ENCODE measurements at regions not wholly inside any gene's neighbourhood (a gene's known extent, or its start where the extent isn't known, plus 50 kb on each side); places are given as distances from the start of the nearest gene placed in this dataset.

- ATAC-seq (replicated peaks): no peak
- H3K36me3 Mint-ChIP-seq (ENCODE audit: low read depth): no peaks in the 10 kb centered on the region
- H3K4me1 Mint-ChIP-seq: no peaks in the 10 kb centered on the region
- no peak overlapping the region for H3K4me3 Mint-ChIP-seq
- H3K9me3 Mint-ChIP-seq: peaks cover 13% of the 10 kb centered on the region
- H3K27me3 Mint-ChIP-seq: peaks cover 3% of the 10 kb centered on the region
- H3K27ac Mint-ChIP-seq: no peak overlapping the region
These were observed 159.1 kb upstream of the IRX2 start for GRCh38 chr5:2910401-2911175.

GRCh38 chr5:2909035-2909434 is 157.6 kb upstream of the IRX2 start:
- H3K9me3 Mint-ChIP-seq: peaks cover 9% of the 10 kb centered on the region
- peaks cover 3% of the 10 kb centered on the region for H3K27me3 Mint-ChIP-seq
- H3K4me1 Mint-ChIP-seq: no peaks in the 10 kb centered on the region
- no peak overlapping the region for H3K27ac Mint-ChIP-seq
- no peak for ATAC-seq (replicated peaks)
- no peaks in the 10 kb centered on the region for H3K36me3 Mint-ChIP-seq (ENCODE audit: low read depth)
- H3K4me3 Mint-ChIP-seq: no peak overlapping the region

- no peak overlapping the region for H3K4me3 Mint-ChIP-seq
- ATAC-seq (replicated peaks): no peak
- H3K27ac Mint-ChIP-seq: no peak overlapping the region
- no peaks in the 10 kb centered on the region for H3K36me3 Mint-ChIP-seq (ENCODE audit: low read depth)
- peaks cover 4% of the 10 kb centered on the region for H3K9me3 Mint-ChIP-seq
- no peaks in the 10 kb centered on the region for H3K4me1 Mint-ChIP-seq
- no peaks in the 10 kb centered on the region for H3K27me3 Mint-ChIP-seq
These were observed 156.6 kb upstream of the IRX2 start for GRCh38 chr5:2908086-2908485.

GRCh38 chr5:2906302-2907090 is 155.0 kb upstream of the IRX2 start:
- H3K4me3 Mint-ChIP-seq: no peak overlapping the region
- no peaks in the 10 kb centered on the region for H3K36me3 Mint-ChIP-seq (ENCODE audit: low read depth)
- no peaks in the 10 kb centered on the region for H3K4me1 Mint-ChIP-seq
- no peak for ATAC-seq (replicated peaks)
- H3K27me3 Mint-ChIP-seq: no peaks in the 10 kb centered on the region
- H3K9me3 Mint-ChIP-seq: peaks cover 4% of the 10 kb centered on the region
- H3K27ac Mint-ChIP-seq: no peak overlapping the region

- ATAC-seq (replicated peaks): no peak
- no peaks in the 10 kb centered on the region for H3K4me1 Mint-ChIP-seq
- no peaks in the 10 kb centered on the region for H3K27me3 Mint-ChIP-seq
- no peak overlapping the region for H3K4me3 Mint-ChIP-seq
- no peaks in the 10 kb centered on the region for H3K36me3 Mint-ChIP-seq (ENCODE audit: low read depth)
- H3K27ac Mint-ChIP-seq: no peak overlapping the region
- H3K9me3 Mint-ChIP-seq: peaks cover 8% of the 10 kb centered on the region
These were observed 154.3 kb upstream of the IRX2 start for GRCh38 chr5:2905741-2906140.

- no peak for ATAC-seq (replicated peaks)
These were observed 153.5 kb upstream of the IRX2 start for GRCh38 chr5:2904956-2905355.

GRCh38 chr5:2904399-2904798 is 152.9 kb upstream of the IRX2 start:
- Mint-ChIP-seq H3K4me3 (no peak overlapping the region), H3K9me3 (peaks cover 10% of the 10 kb centered on the region), H3K27ac (no peak overlapping the region), H3K4me1 (no peaks in the 10 kb centered on the region), H3K36me3 (ENCODE audit: low read depth) (no peaks in the 10 kb centered on the region), H3K27me3 (no peaks in the 10 kb centered on the region)
- ATAC-seq (replicated peaks): no peak

More at GRCh38 chr5:2904956-2905355, 153.5 kb upstream of the IRX2 start:
- no peak overlapping the region for H3K27ac Mint-ChIP-seq
- H3K36me3 Mint-ChIP-seq (ENCODE audit: low read depth): no peaks in the 10 kb centered on the region
- peaks cover 10% of the 10 kb centered on the region for H3K9me3 Mint-ChIP-seq
- H3K4me1 Mint-ChIP-seq: no peaks in the 10 kb centered on the region
- no peak overlapping the region for H3K4me3 Mint-ChIP-seq
- no peaks in the 10 kb centered on the region for H3K27me3 Mint-ChIP-seq

GRCh38 chr5:2903451-2904395 is 152.2 kb upstream of the IRX2 start:
- ATAC-seq (replicated peaks): no peak
- H3K27ac Mint-ChIP-seq: no peak overlapping the region
- H3K9me3 Mint-ChIP-seq: peaks cover 10% of the 10 kb centered on the region
- no peak overlapping the region for H3K4me3 Mint-ChIP-seq
- no peaks in the 10 kb centered on the region for H3K4me1 Mint-ChIP-seq
- no peaks in the 10 kb centered on the region for H3K27me3 Mint-ChIP-seq
- H3K36me3 Mint-ChIP-seq (ENCODE audit: low read depth): no peaks in the 10 kb centered on the region

- Mint-ChIP-seq H3K9me3 (peaks cover 10% of the 10 kb centered on the region), H3K36me3 (ENCODE audit: low read depth) (no peaks in the 10 kb centered on the region), H3K27me3 (no peaks in the 10 kb centered on the region), H3K4me1 (no peaks in the 10 kb centered on the region), H3K27ac (no peak overlapping the region), H3K4me3 (no peak overlapping the region)
- ATAC-seq (replicated peaks): no peak
These were observed 151.3 kb upstream of the IRX2 start for GRCh38 chr5:2902742-2903297.

- H3K27ac Mint-ChIP-seq: no peak overlapping the region
These were observed 150.7 kb upstream of the IRX2 start for GRCh38 chr5:2902186-2902585.

GRCh38 chr5:2901511-2901910 is 150.0 kb upstream of the IRX2 start:
- ATAC-seq (replicated peaks): no peak
- H3K27ac Mint-ChIP-seq: no peak overlapping the region
- no peaks in the 10 kb centered on the region for H3K27me3 Mint-ChIP-seq
- peaks cover 10% of the 10 kb centered on the region for H3K9me3 Mint-ChIP-seq
- no peaks in the 10 kb centered on the region for H3K36me3 Mint-ChIP-seq (ENCODE audit: low read depth)
- H3K4me3 Mint-ChIP-seq: no peak overlapping the region
- no peaks in the 10 kb centered on the region for H3K4me1 Mint-ChIP-seq

More at GRCh38 chr5:2902186-2902585, 150.7 kb upstream of the IRX2 start:
- Mint-ChIP-seq H3K9me3 (peaks cover 10% of the 10 kb centered on the region), H3K4me3 (no peak overlapping the region), H3K4me1 (no peaks in the 10 kb centered on the region), H3K36me3 (ENCODE audit: low read depth) (no peaks in the 10 kb centered on the region), H3K27me3 (no peaks in the 10 kb centered on the region)
- ATAC-seq (replicated peaks): no peak

- Mint-ChIP-seq H3K36me3 (ENCODE audit: low read depth) (no peaks in the 10 kb centered on the region), H3K27me3 (no peaks in the 10 kb centered on the region), H3K4me1 (no peaks in the 10 kb centered on the region), H3K9me3 (peaks cover 10% of the 10 kb centered on the region), H3K27ac (no peak overlapping the region), H3K4me3 (no peak overlapping the region)
- no peak for ATAC-seq (replicated peaks)
These were observed 149.6 kb upstream of the IRX2 start for GRCh38 chr5:2901096-2901495.

GRCh38 chr5:2900360-2900759 is 148.9 kb upstream of the IRX2 start:
- Mint-ChIP-seq H3K27ac (no peak overlapping the region), H3K4me1 (no peaks in the 10 kb centered on the region), H3K9me3 (peaks cover 10% of the 10 kb centered on the region), H3K36me3 (ENCODE audit: low read depth) (no peaks in the 10 kb centered on the region), H3K4me3 (no peak overlapping the region), H3K27me3 (no peaks in the 10 kb centered on the region)
- ATAC-seq (replicated peaks): no peak

- peaks cover 10% of the 10 kb centered on the region for H3K9me3 Mint-ChIP-seq
- H3K27ac Mint-ChIP-seq: no peak overlapping the region
- no peaks in the 10 kb centered on the region for H3K4me1 Mint-ChIP-seq
- no peaks in the 10 kb centered on the region for H3K27me3 Mint-ChIP-seq
- no peak overlapping the region for H3K4me3 Mint-ChIP-seq
- H3K36me3 Mint-ChIP-seq (ENCODE audit: low read depth): no peaks in the 10 kb centered on the region
- no peak for ATAC-seq (replicated peaks)
These were observed 147.8 kb upstream of the IRX2 start for GRCh38 chr5:2899311-2899710.
